ENCODE measurements at regions not wholly inside any gene's neighbourhood (a gene's known extent, or its start where the extent isn't known, plus 50 kb on each side); places are given as distances from the start of the nearest gene placed in this dataset.

- no peak for DNase-seq (ENCODE audit: insufficient read length, low spot score)
- no peak for FAIRE-seq
Observed at GRCh38 chr10:118952493-118953295, 76.8 kb upstream of the NANOS1 start.

GRCh38 chr10:118953598-118954393 lies 75.7 kb upstream of the NANOS1 start:
- no peak for FAIRE-seq

More at GRCh38 chr10:118952493-118953295, 76.8 kb upstream of the NANOS1 start:
- no peak for TF ChIP-seq POLR2AphosphoS5 (IDR thresholded peaks at IDR 0.05; ENCODE audit: low read depth, low read length)
- TF ChIP-seq POU2F2 (IDR thresholded peaks at IDR 0.05; ENCODE audit: low read depth, low read length): no peak

GRCh38 chr10:118955531-118955930 lies 74.0 kb upstream of the NANOS1 start:
- FAIRE-seq (no peak), DNase-seq (ENCODE audit: insufficient read length, low spot score) (no peak)
- TF ChIP-seq PAX5 (IDR thresholded peaks at IDR 0.05; ENCODE audit: insufficient read depth, low read length, severe bottlenecking) (no peak), POLR2AphosphoS5 (IDR thresholded peaks at IDR 0.05; ENCODE audit: low read depth, low read length) (no peak), SPI1 (IDR thresholded peaks at IDR 0.05; ENCODE audit: low read depth, low read length) (no peak), POU2F2 (IDR thresholded peaks at IDR 0.05; ENCODE audit: low read depth, low read length) (no peak), POLR2A (IDR thresholded peaks at IDR 0.05; ENCODE audit: low read depth, low read length) (no peak), TAF1 (IDR thresholded peaks at IDR 0.05; ENCODE audit: low read depth, low read length) (no peak)

More at GRCh38 chr10:118953598-118954393, 75.7 kb upstream of the NANOS1 start:
- TF ChIP-seq POU2F2 (IDR thresholded peaks at IDR 0.05; ENCODE audit: low read depth, low read length): no peak
- DNase-seq (ENCODE audit: insufficient read length, low spot score): no peak

GRCh38 chr10:118955951-118956801 lies 73.3 kb upstream of the NANOS1 start:
- DNase-seq (ENCODE audit: insufficient read length, low spot score) (no peak), FAIRE-seq (no peak)
- no peak for TF ChIP-seq TAF1 (IDR thresholded peaks at IDR 0.05; ENCODE audit: low read depth, low read length)
- no peak for TF ChIP-seq POLR2AphosphoS5 (IDR thresholded peaks at IDR 0.05; ENCODE audit: low read depth, low read length)
- no peak for TF ChIP-seq SPI1 (IDR thresholded peaks at IDR 0.05; ENCODE audit: low read depth, low read length)
- TF ChIP-seq POLR2A (IDR thresholded peaks at IDR 0.05; ENCODE audit: low read depth, low read length): no peak
- no peak for TF ChIP-seq POU2F2 (IDR thresholded peaks at IDR 0.05; ENCODE audit: low read depth, low read length)
- TF ChIP-seq PAX5 (IDR thresholded peaks at IDR 0.05; ENCODE audit: insufficient read depth, low read length, severe bottlenecking): no peak

- no peak for DNase-seq (ENCODE audit: insufficient read length, low spot score)
- FAIRE-seq: no peak
- TF ChIP-seq SPI1 (IDR thresholded peaks at IDR 0.05; ENCODE audit: low read depth, low read length) (no peak), TAF1 (IDR thresholded peaks at IDR 0.05; ENCODE audit: low read depth, low read length) (no peak), POU2F2 (IDR thresholded peaks at IDR 0.05; ENCODE audit: low read depth, low read length) (no peak), PAX5 (IDR thresholded peaks at IDR 0.05; ENCODE audit: insufficient read depth, low read length, severe bottlenecking) (no peak), POLR2A (IDR thresholded peaks at IDR 0.05; ENCODE audit: low read depth, low read length) (no peak), POLR2AphosphoS5 (IDR thresholded peaks at IDR 0.05; ENCODE audit: low read depth, low read length) (no peak)
Observed at GRCh38 chr10:118956802-118957442, 72.6 kb upstream of the NANOS1 start.

- no peak for FAIRE-seq
- no peak for TF ChIP-seq TAF1 (IDR thresholded peaks at IDR 0.05; ENCODE audit: low read depth, low read length)
- no peak for TF ChIP-seq POU2F2 (IDR thresholded peaks at IDR 0.05; ENCODE audit: low read depth, low read length)
- TF ChIP-seq SPI1 (IDR thresholded peaks at IDR 0.05; ENCODE audit: low read depth, low read length): no peak
- no peak for TF ChIP-seq POLR2A (IDR thresholded peaks at IDR 0.05; ENCODE audit: low read depth, low read length)
- no peak for TF ChIP-seq PAX5 (IDR thresholded peaks at IDR 0.05; ENCODE audit: insufficient read depth, low read length, severe bottlenecking)
- TF ChIP-seq POLR2AphosphoS5 (IDR thresholded peaks at IDR 0.05; ENCODE audit: low read depth, low read length): no peak
Observed at GRCh38 chr10:118957443-118957825, 72.1 kb upstream of the NANOS1 start.

GRCh38 chr10:118957966-118958365 lies 71.5 kb upstream of the NANOS1 start:
- DNase-seq (ENCODE audit: insufficient read length, low spot score): no peak
- no peak for TF ChIP-seq POLR2AphosphoS5 (IDR thresholded peaks at IDR 0.05; ENCODE audit: low read depth, low read length)
- no peak for TF ChIP-seq PAX5 (IDR thresholded peaks at IDR 0.05; ENCODE audit: insufficient read depth, low read length, severe bottlenecking)
- TF ChIP-seq TAF1 (IDR thresholded peaks at IDR 0.05; ENCODE audit: low read depth, low read length): no peak
- TF ChIP-seq POU2F2 (IDR thresholded peaks at IDR 0.05; ENCODE audit: low read depth, low read length): no peak
- no peak for TF ChIP-seq POLR2A (IDR thresholded peaks at IDR 0.05; ENCODE audit: low read depth, low read length)
- no peak for TF ChIP-seq SPI1 (IDR thresholded peaks at IDR 0.05; ENCODE audit: low read depth, low read length)
- no peak for FAIRE-seq

More at GRCh38 chr10:118957443-118957825, 72.1 kb upstream of the NANOS1 start:
- no peak for DNase-seq (ENCODE audit: insufficient read length, low spot score)

GRCh38 chr10:118958559-118958958 lies 71.0 kb upstream of the NANOS1 start:
- DNase-seq (ENCODE audit: insufficient read length, low spot score) (no peak), FAIRE-seq (no peak)
- no peak for TF ChIP-seq SPI1 (IDR thresholded peaks at IDR 0.05; ENCODE audit: low read depth, low read length)
- TF ChIP-seq TAF1 (IDR thresholded peaks at IDR 0.05; ENCODE audit: low read depth, low read length): no peak
- no peak for TF ChIP-seq POU2F2 (IDR thresholded peaks at IDR 0.05; ENCODE audit: low read depth, low read length)
- TF ChIP-seq PAX5 (IDR thresholded peaks at IDR 0.05; ENCODE audit: insufficient read depth, low read length, severe bottlenecking): no peak
- no peak for TF ChIP-seq POLR2A (IDR thresholded peaks at IDR 0.05; ENCODE audit: low read depth, low read length)
- no peak for TF ChIP-seq POLR2AphosphoS5 (IDR thresholded peaks at IDR 0.05; ENCODE audit: low read depth, low read length)
